ENCODE measurements at regions not wholly inside any gene's neighbourhood (a gene's known extent, or its start where the extent isn't known, plus 50 kb on each side); places are given as distances from the start of the nearest gene placed in this dataset.

GRCh38 chr2:239608723-239609122 is 207.9 kb upstream of the HDAC4 start:
- DNase-seq, result no peak

- DNase-seq, result no peak
Measured at GRCh38 chr2:239608260-239608659, 207.4 kb upstream of the HDAC4 start.

DNA sequence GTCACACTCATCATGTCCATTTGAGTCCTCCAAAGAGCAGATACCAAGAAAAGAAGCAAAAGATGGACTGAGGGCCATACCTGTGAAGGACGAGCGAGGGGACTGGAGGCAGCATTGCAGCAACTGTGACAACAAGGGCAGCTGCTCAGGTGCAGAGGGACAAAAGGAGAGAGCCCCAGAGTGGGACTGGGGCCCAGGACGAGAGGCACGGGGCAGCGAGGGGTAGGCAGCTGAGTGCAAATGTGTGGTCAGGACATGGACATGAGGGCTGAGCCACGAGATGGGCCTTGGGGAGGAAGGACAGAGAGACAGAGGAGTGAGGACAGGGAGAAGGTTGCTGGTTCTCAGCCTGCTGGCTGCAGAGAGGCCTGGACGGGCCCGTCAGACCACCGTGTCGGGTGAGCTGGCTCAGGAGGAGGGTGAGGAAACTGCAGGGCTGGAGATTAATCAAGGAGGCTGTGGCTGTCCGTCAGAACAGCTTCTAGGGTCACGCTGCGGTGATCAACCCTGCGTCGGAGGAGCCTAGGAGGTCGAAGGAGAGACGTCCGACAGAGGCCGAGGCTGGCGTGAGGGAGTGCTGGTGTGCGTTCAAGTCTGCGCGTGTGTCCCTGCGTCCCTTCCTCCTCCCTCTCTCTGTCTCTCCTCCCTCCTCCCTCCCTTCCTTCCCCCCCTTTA is 206.8 kb upstream of the HDAC4 start:
- DNase-seq, result no peak

GRCh38 chr2:239606741-239607516 is 206.1 kb upstream of the HDAC4 start:
- DNase-seq, result no peak

DNA sequence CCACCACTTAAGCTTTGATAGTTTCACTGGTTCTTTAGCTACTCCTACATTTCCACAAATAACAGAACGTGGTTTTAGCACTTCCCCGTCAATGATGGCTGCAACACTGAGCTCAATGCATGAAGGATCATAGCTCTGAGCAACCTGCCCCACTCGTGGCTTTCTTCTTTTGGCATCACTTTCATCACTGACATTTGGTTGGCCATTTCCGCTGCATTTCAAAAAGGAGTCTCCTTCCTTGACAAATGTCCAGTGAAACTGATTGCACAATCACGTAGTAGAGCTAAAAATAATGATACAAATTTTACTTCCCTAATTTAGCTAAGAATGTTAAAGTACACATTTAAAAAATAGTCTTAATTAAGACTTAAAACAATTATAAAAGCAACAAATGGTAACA is 205.2 kb upstream of the HDAC4 start:
- DNase-seq, result peak; percentile 28

DNA sequence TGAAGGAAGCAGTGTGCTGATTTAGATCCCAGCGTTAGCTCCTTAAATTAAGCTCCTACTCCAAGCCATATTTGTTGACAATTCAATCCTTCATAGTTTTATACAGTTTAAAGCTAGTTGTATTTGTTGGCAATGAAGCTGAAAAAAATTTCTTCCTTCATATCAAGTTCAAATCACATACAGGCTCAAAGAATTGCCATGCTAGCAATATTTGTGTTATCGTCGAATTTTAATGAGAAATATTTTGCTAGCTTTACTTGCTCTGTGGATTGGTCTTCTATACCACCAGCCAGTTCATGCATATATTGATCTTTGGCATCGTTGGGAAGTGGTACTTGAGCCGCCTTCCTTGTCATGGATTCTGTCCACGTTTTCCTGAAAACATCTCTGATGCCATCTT is 204.6 kb upstream of the HDAC4 start:
- DNase-seq, result no peak

DNA sequence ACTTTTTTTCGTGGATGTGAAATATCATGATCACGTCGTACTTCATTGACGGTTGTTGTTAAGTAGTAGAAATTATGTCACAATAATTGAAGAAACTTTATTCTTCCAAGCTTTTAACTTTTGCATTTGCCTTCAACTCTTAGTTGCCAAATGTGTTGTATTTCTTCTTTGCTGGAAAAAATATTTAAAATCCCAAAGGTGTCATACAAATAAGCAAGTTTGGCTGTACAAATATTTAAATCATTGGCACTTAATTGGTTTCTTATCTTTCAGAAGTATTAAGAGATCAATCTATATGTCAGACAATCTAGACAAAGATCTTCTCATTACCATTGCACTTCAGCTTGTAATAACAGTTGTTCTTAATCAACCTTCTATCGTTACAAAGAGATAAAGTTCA is 204.0 kb upstream of the HDAC4 start:
- no peak for DNase-seq

- DNase-seq, result no peak
Measured at GRCh38 chr2:239603411-239604356, 202.9 kb upstream of the HDAC4 start.

- peak; percentile 31 for DNase-seq
Measured at GRCh38 chr2:239602290-239603282, 201.8 kb upstream of the HDAC4 start.

DNA sequence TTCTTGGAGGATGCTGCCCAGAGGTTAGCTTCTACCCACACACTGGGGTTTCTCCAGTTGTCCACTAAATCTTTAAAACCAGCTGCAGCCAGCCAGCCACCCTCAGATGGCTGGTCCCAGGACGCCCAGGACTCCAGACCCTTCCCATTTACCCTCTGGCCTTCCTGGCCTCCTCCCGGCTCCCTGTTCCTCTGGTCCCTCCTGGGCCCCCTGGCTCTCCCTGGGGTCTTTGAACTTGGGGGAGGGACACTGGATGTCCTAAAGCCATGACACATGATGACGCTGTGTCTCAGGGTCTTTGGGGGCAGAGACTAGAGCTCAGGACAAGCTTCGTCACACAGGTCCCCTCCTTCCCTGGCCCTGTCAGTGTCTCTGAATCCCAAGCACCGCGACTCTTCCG is 201.1 kb upstream of the HDAC4 start:
- no peak for DNase-seq

DNA sequence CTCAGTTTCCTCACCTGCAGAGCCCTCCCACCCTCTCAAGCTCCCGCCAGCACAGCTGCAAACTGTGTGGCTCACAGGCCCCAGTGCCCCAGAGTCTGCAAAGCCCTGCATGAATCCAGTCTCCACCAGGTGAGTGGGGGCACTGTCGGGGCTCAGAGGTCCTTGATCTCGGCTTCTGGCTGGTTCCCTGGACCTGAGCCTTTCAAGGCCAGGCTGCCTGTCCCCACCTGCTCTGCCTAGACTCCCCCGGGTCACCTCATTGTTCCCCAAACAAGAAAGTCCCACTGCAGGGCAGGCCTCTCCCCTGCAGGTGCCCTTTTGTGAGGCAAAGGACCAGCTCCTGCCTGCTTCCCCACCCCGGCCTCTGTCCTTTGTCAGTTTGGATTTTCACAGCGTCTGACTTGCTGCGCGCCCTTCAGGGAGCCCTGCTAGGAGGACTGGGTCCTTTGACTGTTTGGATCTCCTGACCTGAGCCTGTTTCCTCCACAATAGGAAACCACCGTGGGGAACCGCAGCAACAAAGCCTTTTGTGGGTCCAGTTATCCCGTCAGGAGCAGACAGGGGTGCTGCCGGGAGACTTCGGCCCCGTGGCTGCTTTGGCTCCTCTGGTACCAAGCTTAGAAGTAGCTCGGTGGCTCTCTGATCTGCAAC is 200.5 kb upstream of the HDAC4 start:
- no peak for DNase-seq

DNA sequence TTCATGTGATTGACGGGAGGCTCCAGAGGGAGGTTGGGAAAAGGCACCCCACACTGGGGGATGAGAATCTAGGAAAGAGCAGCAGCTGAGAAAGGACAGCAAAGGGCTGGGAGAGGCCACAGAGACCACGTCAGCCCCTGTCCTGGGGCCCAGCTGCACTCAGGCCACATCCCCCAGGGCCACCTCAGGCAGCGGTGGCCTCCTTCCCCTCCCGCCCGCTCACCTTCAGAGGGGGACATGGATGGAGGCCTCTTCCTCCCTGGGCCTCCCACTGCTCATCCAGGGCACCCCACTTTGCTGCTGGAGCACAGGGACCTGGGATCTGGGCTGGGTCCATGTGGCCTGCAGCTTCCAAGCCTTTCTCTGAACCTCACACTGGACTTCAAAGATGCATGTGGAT is 199.8 kb upstream of the HDAC4 start:
- DNase-seq, result no peak

- DNase-seq, result no peak
Measured at GRCh38 chr2:239600001-239600593, 199.3 kb upstream of the HDAC4 start.

DNA sequence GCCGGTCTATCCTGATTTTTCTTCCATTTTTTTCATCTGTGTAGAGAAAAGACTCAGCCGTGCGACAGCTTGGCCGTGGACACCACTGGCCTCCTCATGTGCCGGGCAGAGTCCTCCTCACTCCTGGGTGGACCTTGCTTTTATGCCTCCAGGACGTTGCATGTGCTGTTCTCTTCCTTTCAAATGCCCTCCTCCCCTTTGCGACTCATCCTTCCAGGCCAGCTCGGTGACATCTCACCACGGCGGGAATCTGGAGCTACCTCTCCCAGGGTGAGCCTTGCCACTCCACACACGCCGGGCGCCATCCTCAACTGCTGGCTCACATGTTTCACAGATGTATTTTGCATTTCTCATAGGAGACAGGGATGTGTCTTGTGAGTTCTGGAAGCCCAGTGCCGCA is 198.5 kb upstream of the HDAC4 start:
- no peak for DNase-seq

- DNase-seq, result no peak
Measured at GRCh38 chr2:239598732-239599090, 197.9 kb upstream of the HDAC4 start.

GRCh38 chr2:239598011-239598731 is 197.4 kb upstream of the HDAC4 start:
- no peak for DNase-seq

DNA sequence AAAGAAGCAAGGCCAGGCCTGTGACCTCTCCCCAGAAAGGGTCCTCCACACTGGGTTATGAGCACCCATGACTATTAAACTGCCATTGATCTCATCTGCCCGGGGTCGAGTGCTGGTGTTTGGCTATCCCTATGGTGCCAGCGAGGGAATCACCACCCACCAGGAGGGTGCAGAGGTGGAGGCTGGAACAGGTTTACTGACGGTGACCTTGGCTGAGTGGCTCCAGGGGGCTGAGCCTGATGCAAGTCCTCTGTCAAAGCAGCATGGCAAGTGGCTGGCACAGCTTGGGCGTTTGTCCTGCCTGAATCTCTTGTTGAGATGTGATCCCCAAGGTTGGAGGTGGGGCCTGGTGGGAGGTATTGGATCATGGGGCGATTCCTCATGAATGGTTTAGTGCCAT is 196.4 kb upstream of the HDAC4 start:
- DNase-seq, result no peak

DNA sequence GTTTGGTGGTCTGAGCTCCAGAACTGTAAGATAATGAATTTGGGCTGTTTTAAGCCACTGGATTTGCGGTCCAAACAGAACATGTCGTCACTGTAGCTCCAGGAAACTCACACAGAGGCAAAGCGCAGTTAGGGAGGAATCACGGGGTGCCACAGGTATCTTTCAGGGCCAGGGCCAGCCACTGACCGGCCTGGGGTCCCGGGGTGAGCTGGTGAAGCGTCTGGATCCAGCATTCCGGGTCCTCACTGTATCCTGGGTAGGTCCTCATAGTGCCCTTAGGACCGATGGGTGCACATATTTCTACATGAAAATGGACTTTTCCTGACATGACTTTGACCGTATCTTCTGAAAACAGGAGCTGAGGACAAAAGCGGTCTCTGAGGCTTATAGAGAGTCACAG is 196.0 kb upstream of the HDAC4 start:
- DNase-seq, result no peak

GRCh38 chr2:239596253-239596652 is 195.4 kb upstream of the HDAC4 start:
- no peak for DNase-seq

DNA sequence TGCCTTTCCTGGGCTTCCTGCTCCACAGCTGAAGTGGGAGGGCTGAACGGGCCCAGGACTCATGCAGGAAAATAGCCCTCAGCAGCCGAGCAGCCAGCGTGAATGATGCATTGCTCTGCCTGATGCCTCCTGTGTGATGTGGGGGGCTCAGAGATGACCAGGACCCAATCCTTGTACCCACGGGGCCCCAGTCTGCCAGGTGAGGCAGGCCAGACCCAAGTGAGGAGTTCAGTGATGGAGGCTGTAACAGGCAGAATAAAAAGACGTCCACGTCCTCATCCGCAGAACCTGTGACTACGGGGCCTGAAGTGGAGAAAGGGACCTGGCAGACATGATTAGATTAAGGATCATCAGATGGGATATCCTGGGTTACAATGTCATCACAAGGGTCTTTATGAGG is 194.9 kb upstream of the HDAC4 start:
- no peak for DNase-seq

Measured in CD4-positive, alpha-beta T cell treated with Interferon gamma for 1 hour (primary cell).